Nephron progenitor cell (in vitro differentiated cells): ENCODE measurements at regions not wholly inside any gene's neighbourhood (a gene's known extent, or its start where the extent isn't known, plus 50 kb on each side); places are given as distances from the start of the nearest gene placed in this dataset.
A peak's percentile ranks its signal among the peaks of the same experiment; 100 is the strongest.

Experiments
- DNase-seq: peaks from one replicate; pipeline ENCODE4 v3.0.0; 2021
- H3K27ac Mint-ChIP-seq: 2 replicates; pipeline ENCODE4 v1.8.0; 2021; ENCODE audit warnings: mild to moderate bottlenecking, moderate library complexity, mixed read lengths
- H3K27me3 Mint-ChIP-seq: 2 replicates; pipeline ENCODE4 v1.8.0; 2021; ENCODE audit warnings: mild to moderate bottlenecking, low read depth, mixed read lengths; ENCODE audit not compliant: poor library complexity
- H3K36me3 Mint-ChIP-seq: 2 replicates; pipeline ENCODE4 v1.8.0; 2021; ENCODE audit warnings: low read depth, mixed read lengths
- H3K4me1 Mint-ChIP-seq: 2 replicates; pipeline ENCODE4 v1.8.0; 2021; ENCODE audit warnings: mixed read lengths
- H3K4me3 Mint-ChIP-seq: 2 replicates; pipeline ENCODE4 v1.8.0; 2021; ENCODE audit warnings: mild to moderate bottlenecking, moderate library complexity, mixed read lengths
- H3K9me3 Mint-ChIP-seq: 2 replicates; pipeline ENCODE4 v1.8.0; 2021; ENCODE audit warnings: mild to moderate bottlenecking, moderate library complexity, mixed read lengths
- TF ChIP-seq, protein P1 (sequence below): fragments of 200-600 bp; sonication (generic); IDR thresholded peaks from 2 replicates; pipeline ENCODE4 v1.5.0; 2021; ENCODE audit warnings: antibody characterized with exemption

DNA sequence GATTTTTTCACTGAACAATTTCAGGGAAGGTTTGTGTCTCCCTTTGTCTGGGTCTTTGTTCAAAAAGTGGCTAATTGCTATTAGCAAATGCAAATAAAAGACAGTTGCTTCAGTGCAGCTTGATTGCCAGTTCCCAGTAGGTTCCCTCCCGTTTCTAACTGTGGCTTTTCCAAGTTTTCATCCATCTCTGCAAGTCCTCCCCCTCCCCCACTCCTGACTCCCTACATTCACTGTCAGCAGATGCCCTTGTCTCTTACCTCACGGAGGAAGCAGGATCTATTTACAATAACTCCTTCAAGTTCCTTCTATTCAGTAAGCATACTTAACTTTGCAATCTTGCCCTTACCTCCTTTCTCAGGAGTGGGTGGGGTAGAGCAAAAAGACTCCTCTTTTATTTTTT is 55.4 kb upstream of the SCEL start:
- peaks cover 34% of the 10 kb centered on the region for H3K4me1 Mint-ChIP-seq
- no peaks in the 10 kb centered on the region for H3K36me3 Mint-ChIP-seq
- H3K4me3 Mint-ChIP-seq: peak overlapping the region; percentile 47
- peak; percentile 16 for DNase-seq
- H3K27me3 Mint-ChIP-seq: peaks cover 2% of the 10 kb centered on the region
- TF ChIP-seq, protein P1, sequence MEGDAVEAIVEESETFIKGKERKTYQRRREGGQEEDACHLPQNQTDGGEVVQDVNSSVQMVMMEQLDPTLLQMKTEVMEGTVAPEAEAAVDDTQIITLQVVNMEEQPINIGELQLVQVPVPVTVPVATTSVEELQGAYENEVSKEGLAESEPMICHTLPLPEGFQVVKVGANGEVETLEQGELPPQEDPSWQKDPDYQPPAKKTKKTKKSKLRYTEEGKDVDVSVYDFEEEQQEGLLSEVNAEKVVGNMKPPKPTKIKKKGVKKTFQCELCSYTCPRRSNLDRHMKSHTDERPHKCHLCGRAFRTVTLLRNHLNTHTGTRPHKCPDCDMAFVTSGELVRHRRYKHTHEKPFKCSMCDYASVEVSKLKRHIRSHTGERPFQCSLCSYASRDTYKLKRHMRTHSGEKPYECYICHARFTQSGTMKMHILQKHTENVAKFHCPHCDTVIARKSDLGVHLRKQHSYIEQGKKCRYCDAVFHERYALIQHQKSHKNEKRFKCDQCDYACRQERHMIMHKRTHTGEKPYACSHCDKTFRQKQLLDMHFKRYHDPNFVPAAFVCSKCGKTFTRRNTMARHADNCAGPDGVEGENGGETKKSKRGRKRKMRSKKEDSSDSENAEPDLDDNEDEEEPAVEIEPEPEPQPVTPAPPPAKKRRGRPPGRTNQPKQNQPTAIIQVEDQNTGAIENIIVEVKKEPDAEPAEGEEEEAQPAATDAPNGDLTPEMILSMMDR: no peak
- H3K27ac Mint-ChIP-seq: peak overlapping the region; percentile 58
- peaks cover 17% of the 10 kb centered on the region for H3K9me3 Mint-ChIP-seq

DNA sequence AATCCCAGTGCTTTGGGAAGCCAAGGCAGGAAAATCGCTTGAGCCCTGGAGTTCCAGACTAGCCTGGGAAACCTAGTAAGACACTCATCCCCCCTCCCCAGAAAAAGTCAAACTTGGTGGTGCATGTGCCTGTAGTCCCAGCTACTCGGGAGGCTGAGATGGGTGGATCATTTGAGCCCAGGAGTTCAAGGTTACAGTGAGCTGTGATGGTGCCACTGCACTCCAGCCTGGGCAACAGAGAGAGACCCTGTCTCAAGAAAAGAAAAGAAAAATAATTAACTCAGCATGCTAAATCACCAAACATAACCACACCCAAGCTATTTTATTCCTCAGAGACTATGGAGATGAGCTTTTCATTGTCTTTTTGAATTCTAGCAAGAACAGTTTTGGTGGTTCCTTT is 56.2 kb upstream of the SCEL start:
- Mint-ChIP-seq H3K4me3 (no peak overlapping the region), H3K4me1 (peaks cover 34% of the 10 kb centered on the region)
- TF ChIP-seq, protein P1: no peak

DNA sequence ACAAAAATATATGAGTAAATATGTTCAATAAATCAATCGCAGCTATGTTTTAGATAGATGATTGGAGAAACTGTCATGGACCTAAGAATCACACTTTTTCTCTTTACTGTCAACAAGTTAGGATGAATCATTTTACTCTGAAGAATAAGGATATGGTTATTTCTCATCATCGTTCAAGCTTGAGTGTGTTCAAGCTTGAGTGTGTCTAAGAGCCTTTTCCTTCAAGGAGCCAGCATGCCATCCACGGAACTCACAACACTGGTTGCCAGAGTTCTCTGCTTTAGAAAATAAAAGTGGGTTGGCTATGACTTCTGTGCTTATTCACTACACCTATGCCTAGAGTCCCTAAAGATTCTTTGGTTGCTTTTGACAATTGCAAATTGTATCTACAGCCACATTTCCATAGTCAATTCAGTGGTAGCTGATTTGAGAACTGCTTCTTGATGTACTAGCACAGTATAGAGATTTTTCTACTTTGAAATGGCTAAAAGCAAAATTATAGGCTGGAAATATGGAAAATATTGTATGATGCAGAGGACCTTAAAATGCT is 58.1 kb upstream of the SCEL start:
- TF ChIP-seq, protein P1: no peak
- peaks cover 34% of the 10 kb centered on the region for H3K4me1 Mint-ChIP-seq
- H3K4me3 Mint-ChIP-seq: no peak overlapping the region
- H3K9me3 Mint-ChIP-seq: peaks cover 18% of the 10 kb centered on the region
- H3K36me3 Mint-ChIP-seq: no peaks in the 10 kb centered on the region
- DNase-seq: no peak
- H3K27ac Mint-ChIP-seq: no peak overlapping the region
- H3K27me3 Mint-ChIP-seq: peaks cover 2% of the 10 kb centered on the region

More for the DNA sequence above, 56.2 kb upstream of the SCEL start:
- H3K27ac Mint-ChIP-seq: no peak overlapping the region
- DNase-seq: no peak
- H3K27me3 Mint-ChIP-seq: peaks cover 2% of the 10 kb centered on the region
- H3K9me3 Mint-ChIP-seq: peaks cover 24% of the 10 kb centered on the region
- no peaks in the 10 kb centered on the region for H3K36me3 Mint-ChIP-seq

DNA sequence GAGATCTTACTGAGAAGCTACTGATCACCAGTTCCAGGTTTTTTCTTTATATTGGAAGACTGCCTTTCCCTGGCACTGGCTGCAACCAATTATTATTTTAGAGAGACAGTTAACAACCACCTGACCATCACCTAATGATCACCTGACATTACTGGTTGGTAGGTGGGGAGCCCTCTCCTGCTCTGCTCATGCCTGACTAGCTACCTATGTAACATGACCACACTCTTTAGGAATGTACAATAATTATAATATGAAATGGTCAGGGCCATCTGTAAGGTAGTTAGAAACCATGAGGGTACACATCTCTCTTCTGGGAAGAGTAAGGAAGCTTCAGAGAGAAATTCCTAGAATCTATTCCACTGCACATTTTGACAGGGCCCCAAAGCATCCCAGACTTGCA is 59.0 kb upstream of the SCEL start:
- Mint-ChIP-seq H3K27ac (no peak overlapping the region), H3K36me3 (no peaks in the 10 kb centered on the region), H3K4me3 (no peak overlapping the region), H3K4me1 (peaks cover 34% of the 10 kb centered on the region), H3K27me3 (peaks cover 2% of the 10 kb centered on the region), H3K9me3 (peaks cover 18% of the 10 kb centered on the region)
- no peak for DNase-seq
- TF ChIP-seq, protein P1: no peak

DNA sequence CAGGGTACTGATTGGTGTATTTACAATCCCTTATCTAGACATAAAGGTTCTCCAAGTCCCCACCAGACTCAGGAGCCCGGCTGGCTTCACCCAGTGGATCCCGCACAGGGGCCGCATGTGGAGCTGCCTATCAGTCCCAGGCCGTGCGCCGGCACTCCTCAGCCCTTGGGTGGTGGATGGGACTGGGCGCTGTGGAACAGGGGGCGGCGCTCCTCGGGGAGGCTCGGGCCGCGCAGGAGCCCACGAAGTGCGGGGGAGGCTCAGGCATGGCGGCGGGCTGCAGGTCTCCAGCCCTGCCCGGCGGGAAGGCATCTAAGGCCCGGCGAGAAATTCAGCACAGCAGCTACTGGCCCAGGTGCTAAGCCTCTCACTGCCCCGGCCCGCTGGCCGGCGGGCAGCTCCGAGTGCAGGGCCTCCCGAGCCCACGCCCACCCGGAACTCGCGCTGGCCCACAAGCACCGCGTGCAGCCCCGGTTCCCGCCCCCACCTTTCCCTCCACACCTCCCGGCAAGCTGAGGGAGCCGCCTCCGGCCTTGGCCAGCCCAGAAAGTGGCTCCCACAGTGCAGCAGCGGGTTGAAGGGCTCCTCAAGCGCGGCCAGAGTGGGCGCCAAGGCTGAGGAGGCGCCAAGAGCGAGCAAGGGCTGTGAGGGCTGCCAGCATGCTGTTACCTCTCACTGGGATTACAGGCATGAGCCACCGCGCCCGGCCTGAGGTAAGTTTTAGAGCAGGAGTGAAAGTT is 60.0 kb upstream of the SCEL start:
- Mint-ChIP-seq H3K27ac (no peak overlapping the region), H3K27me3 (peaks cover 2% of the 10 kb centered on the region), H3K4me3 (no peak overlapping the region), H3K9me3 (peaks cover 11% of the 10 kb centered on the region), H3K4me1 (peaks cover 33% of the 10 kb centered on the region), H3K36me3 (no peaks in the 10 kb centered on the region)
- DNase-seq: no peak
- TF ChIP-seq, protein P1: no peak

DNA sequence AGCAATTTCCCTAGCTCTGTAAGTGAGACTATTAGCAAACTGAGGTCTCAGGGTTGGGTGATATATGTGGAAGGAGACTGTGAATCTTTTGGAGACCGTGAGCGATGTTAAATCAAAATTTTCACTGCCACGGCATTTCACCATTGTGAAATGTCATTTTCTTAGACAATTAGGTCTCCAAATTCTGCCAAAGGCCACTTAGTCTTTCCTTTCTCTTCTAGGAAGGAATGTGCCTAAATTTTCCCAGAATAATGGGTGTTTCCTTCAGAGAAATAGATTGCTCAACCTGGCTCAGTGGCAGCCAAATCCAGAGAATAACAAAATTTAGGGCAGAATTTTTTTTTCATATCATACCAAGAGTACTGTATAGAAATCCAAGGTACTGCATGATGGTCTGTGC is 64.5 kb upstream of the SCEL start:
- H3K36me3 Mint-ChIP-seq: no peaks in the 10 kb centered on the region
- H3K27me3 Mint-ChIP-seq: no peaks in the 10 kb centered on the region
- peaks cover 11% of the 10 kb centered on the region for H3K9me3 Mint-ChIP-seq
- no peaks in the 10 kb centered on the region for H3K4me1 Mint-ChIP-seq
- no peak for DNase-seq
- no peak overlapping the region for H3K27ac Mint-ChIP-seq
- TF ChIP-seq, protein P1: no peak
- H3K4me3 Mint-ChIP-seq: no peak overlapping the region
